NCI-H128 (cell line): ENCODE measurements at regions not wholly inside any gene's neighbourhood (a gene's known extent, or its start where the extent isn't known, plus 50 kb on each side); places are given as distances from the start of the nearest gene placed in this dataset.

ENCODE experiments used
- DNase-seq: peaks from one replicate; lab custom pipeline; 2025; ENCODE audit not compliant: unreplicated experiment; lab: John Stamatoyannopoulos, UW

- no peak for DNase-seq
These were observed 813.6 kb upstream of the MIR17HG start for GRCh38 chr13:90533866-90534265.

GRCh38 chr13:90534617-90535370 is 812.7 kb upstream of the MIR17HG start:
- DNase-seq, result no peak

GRCh38 chr13:90535421-90535820 is 812.1 kb upstream of the MIR17HG start:
- DNase-seq, result no peak

- no peak for DNase-seq
These were observed 809.4 kb upstream of the MIR17HG start for GRCh38 chr13:90538063-90538462.

GRCh38 chr13:90541346-90541745 is 806.1 kb upstream of the MIR17HG start:
- no peak for DNase-seq

- DNase-seq, result no peak
These were observed 804.5 kb upstream of the MIR17HG start for GRCh38 chr13:90542959-90543505.

DNA sequence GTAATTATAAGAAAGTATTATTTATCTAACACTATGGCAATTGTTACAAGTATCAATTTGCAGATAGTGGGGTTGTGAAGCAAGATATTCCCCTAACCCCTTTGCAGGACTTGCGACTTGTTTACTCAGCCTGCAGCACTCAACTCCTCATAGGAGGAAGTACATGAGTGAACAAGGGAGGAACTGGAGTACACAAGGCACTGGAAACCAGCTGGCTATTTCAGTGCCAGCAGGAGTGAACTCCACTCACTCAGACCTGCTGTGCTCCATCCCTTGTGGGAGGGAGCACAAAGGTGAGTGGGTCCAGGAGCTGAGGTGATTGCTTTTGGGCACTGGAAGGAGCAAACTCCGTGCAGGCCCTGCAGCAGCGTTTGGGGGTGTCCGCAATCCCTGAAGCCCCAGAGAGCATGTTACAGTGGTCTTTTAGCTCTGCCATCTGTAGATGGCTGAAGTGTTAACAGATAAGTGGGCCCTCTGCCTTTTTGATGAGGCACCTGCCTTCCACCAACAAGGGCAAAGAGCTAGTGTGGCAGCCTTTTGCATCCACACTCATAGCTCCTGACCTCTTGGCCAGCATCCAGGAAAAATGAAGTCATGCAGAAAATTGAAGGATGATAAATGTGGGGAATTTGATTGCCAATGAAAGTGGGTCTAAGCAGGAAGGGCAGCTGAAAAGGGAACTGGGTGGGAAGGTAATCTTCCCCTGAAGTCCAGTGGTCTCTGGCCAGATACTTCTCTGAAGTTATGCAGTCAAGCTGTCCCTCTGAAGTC is 802.2 kb upstream of the MIR17HG start:
- peak; percentile 23 for DNase-seq

GRCh38 chr13:90547272-90547790 is 800.2 kb upstream of the MIR17HG start:
- no peak for DNase-seq

DNA sequence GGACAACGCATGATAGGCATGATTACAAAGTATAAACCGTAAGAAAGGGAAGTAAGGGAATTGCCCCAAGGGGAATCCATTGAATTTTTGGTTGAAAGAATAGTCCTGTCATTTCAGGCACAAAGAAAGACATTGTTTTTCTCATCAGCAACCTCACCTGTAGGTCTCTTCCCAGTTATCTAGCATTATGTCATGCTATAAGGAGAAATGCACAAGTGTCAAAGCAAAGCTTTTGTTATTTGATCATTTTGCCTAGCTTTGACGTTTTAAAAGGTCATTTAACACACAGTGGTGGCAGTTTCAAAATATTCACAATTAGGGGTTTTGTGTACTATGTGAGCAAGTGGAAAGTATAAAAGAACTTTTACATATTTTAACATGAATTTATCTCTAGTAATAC is 796.2 kb upstream of the MIR17HG start:
- no peak for DNase-seq

DNA sequence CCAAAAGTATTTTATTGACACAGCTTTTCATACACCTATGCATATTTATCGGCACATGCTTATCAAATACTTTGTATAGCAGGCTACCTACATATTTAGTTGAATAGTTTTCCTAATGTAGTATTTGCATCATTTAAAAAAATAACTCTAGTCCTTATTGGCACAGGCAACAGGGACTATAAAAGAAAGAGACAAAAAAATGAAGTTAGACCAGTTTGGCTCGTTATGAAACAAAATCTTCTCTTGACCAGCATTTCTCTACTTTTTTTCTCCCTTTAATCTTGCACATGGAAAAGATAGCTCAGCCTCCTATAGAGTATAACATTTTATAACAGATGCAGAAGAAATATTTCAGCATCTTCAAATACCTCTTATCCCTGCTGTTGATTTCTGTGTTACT is 794.8 kb upstream of the MIR17HG start:
- no peak for DNase-seq

- no peak for DNase-seq
These were observed 794.3 kb upstream of the MIR17HG start for GRCh38 chr13:90553159-90553558.

- DNase-seq, result no peak
These were observed 789.9 kb upstream of the MIR17HG start for GRCh38 chr13:90557626-90558025.

- peak; percentile 69 for DNase-seq
These were observed 785.0 kb upstream of the MIR17HG start for GRCh38 chr13:90562443-90562842.

- DNase-seq, result no peak
These were observed 783.4 kb upstream of the MIR17HG start for GRCh38 chr13:90564096-90564495.

DNA sequence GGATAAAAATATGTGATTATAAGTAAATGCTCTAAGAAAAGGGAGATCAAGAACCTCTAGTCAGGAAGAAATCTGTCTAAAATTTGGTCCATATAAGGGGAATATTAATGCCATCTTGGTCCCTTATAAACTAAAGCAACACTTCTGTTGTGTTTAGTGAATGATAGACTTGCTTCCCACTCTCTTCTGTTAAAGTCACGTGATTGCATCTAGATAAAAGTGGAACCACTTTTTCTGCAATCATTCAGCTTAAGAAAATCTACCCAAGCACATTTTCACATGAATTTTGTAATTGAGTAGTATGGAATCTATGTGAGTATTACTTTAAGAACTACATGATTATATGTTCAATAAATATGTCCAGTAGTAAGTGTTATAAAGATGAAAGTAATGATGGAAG is 782.9 kb upstream of the MIR17HG start:
- DNase-seq, result no peak

- no peak for DNase-seq
These were observed 781.3 kb upstream of the MIR17HG start for GRCh38 chr13:90565985-90566713.

- no peak for DNase-seq
These were observed 779.3 kb upstream of the MIR17HG start for GRCh38 chr13:90568165-90568564.

- DNase-seq, result no peak
These were observed 771.4 kb upstream of the MIR17HG start for GRCh38 chr13:90576067-90576466.

- no peak for DNase-seq
These were observed 769.8 kb upstream of the MIR17HG start for GRCh38 chr13:90577726-90578125.

DNA sequence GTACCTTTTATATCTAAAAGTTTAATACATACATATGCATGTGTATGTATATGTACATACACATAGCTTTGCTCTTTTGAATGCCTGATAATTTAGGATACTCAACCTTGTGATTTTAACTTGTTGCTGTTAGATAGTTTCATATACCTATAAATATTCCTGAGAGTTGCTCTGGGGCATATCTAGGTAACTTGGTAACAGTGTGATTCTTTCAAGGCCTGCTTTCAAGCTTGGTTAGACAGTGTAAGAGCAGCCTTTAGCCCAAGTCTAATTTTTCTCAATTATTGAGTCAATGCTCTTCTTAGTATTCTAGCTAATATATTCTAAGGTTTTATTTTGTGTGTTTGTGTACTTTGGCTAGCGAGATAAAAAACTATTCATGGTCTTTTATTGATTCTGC is 762.1 kb upstream of the MIR17HG start:
- no peak for DNase-seq

- no peak for DNase-seq
These were observed 756.1 kb upstream of the MIR17HG start for GRCh38 chr13:90591260-90591926.
